ENCODE measurements at regions not wholly inside any gene's neighbourhood (a gene's known extent, or its start where the extent isn't known, plus 50 kb on each side); places are given as distances from the start of the nearest gene placed in this dataset.

DNA sequence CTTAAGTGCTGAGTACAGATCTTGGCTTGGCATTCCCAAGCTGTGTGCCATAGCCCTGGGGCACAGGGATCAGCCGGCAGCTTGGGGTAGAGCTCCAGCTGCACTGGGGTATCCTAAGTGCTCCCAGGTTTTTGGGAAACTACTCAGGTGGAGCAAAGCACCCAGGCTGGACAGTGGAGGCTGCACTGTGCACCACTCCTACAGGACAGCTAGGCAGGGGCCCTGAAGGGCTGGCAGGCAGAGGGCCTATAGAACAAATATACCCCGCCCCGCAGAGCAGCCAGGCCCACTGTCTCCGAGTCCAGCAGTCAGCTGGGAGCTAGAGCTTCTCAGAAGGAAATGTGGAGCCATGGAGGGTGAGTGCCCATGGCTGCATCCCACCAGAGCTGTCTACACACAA lies 691.7 kb upstream of the ADGRL2 start:
- no peak overlapping the region for H3K27ac ChIP-seq (ENCODE audit: low read depth in 2 of 2, low read length in 2 of 2)
- no peaks in the 10 kb centered on the region for H3K27me3 ChIP-seq (ENCODE audit: control insufficient read depth in 2 of 2, insufficient read depth in 2 of 2, low read length in 2 of 2)

GRCh38 chr1:81097860-81098259 lies 702.9 kb upstream of the ADGRL2 start:
- Histone ChIP-seq H3K4me1 (ENCODE audit: control insufficient read depth in 2 of 2, insufficient read depth in 2 of 2, low read length in 2 of 2) (no peaks in the 10 kb centered on the region), H3K9ac (ENCODE audit: low read depth in 1 of 2, low read length in 2 of 2) (no peak overlapping the region), H3K27me3 (ENCODE audit: control insufficient read depth in 2 of 2, insufficient read depth in 2 of 2, low read length in 2 of 2) (no peaks in the 10 kb centered on the region), H3K27ac (ENCODE audit: low read depth in 2 of 2, low read length in 2 of 2) (no peak overlapping the region), H3K36me3 (ENCODE audit: control insufficient read depth in 2 of 2, insufficient read depth in 2 of 2, low read length in 2 of 2) (no peaks in the 10 kb centered on the region), H3K4me3 (ENCODE audit: low read length in 2 of 2) (no peak overlapping the region), H3K9me3 (ENCODE audit: control insufficient read depth in 2 of 2, low read length in 2 of 2) (no peaks in the 10 kb centered on the region)

More for the DNA sequence above, 691.7 kb upstream of the ADGRL2 start:
- Histone ChIP-seq H3K36me3 (ENCODE audit: control insufficient read depth in 2 of 2, insufficient read depth in 2 of 2, low read length in 2 of 2) (no peaks in the 10 kb centered on the region), H3K4me3 (ENCODE audit: low read length in 2 of 2) (no peak overlapping the region), H3K9me3 (ENCODE audit: control insufficient read depth in 2 of 2, low read length in 2 of 2) (no peaks in the 10 kb centered on the region), H3K9ac (ENCODE audit: low read depth in 1 of 2, low read length in 2 of 2) (no peak overlapping the region), H3K4me1 (ENCODE audit: control insufficient read depth in 2 of 2, insufficient read depth in 2 of 2, low read length in 2 of 2) (no peaks in the 10 kb centered on the region)

DNA sequence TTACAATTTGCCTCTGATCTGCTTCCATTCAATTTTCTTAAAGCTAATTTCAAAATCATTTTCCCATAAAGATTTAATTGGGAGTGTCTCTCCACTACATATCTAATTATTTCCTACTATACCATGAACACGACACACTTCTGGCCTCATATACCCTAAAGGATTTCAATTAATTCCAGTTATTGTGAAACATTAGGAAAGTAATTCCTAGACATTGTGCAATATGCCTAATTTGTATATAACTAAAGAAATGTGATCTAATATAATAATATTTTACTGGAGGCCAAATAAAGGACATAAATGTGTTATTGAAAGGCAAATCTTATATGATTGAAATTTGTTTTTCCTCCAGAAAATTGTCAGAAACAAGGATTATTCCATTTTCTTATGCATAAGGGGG lies 727.2 kb upstream of the ADGRL2 start:
- Histone ChIP-seq H3K4me1 (ENCODE audit: control insufficient read depth in 2 of 2, insufficient read depth in 2 of 2, low read length in 2 of 2) (no peaks in the 10 kb centered on the region), H3K4me3 (ENCODE audit: low read length in 2 of 2) (no peak overlapping the region), H3K27me3 (ENCODE audit: control insufficient read depth in 2 of 2, insufficient read depth in 2 of 2, low read length in 2 of 2) (no peaks in the 10 kb centered on the region), H3K36me3 (ENCODE audit: control insufficient read depth in 2 of 2, insufficient read depth in 2 of 2, low read length in 2 of 2) (no peaks in the 10 kb centered on the region), H3K9me3 (ENCODE audit: control insufficient read depth in 2 of 2, low read length in 2 of 2) (no peaks in the 10 kb centered on the region), H3K9ac (ENCODE audit: low read depth in 1 of 2, low read length in 2 of 2) (no peak overlapping the region), H3K27ac (ENCODE audit: low read depth in 2 of 2, low read length in 2 of 2) (no peak overlapping the region)

DNA sequence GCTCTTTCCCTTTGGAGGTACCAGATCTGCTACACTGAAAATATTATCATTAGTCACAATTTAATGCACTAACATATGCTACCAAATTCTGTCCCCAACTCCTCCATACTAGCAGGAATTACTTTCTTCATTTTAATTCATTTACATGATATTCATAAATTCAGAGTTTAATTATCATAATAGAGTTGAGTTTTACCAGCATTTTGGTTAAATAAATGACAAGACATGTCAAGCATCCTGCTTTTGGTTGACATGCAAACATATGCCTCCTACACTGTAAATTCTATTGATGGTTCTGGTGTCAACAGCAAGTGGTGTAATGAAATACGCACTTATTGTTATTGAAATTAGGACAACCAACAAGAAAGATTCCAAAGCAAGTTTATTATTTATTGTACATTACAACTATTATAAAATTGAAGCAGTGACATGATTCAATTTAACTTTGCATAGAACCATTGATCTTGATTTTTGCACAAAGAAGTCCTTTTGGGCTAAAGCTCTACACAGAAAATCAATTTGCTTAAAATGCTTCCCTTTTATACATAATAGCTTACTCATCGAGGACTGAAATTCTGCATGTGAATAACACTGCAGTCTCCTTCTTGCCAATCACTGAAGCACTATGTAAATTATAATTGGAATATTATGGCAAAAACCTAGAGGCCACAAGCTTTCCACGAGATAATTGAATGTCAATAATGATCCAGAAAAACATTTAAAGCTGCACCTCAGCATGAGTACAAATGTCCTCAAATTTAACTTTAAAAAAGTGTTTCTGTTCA lies 728.6 kb upstream of the ADGRL2 start:
- no peak overlapping the region for H3K4me3 ChIP-seq (ENCODE audit: low read length in 2 of 2)
- H3K27me3 ChIP-seq (ENCODE audit: control insufficient read depth in 2 of 2, insufficient read depth in 2 of 2, low read length in 2 of 2), result no peaks in the 10 kb centered on the region
- no peak overlapping the region for H3K9ac ChIP-seq (ENCODE audit: low read depth in 1 of 2, low read length in 2 of 2)
- no peaks in the 10 kb centered on the region for H3K4me1 ChIP-seq (ENCODE audit: control insufficient read depth in 2 of 2, insufficient read depth in 2 of 2, low read length in 2 of 2)
- H3K9me3 ChIP-seq (ENCODE audit: control insufficient read depth in 2 of 2, low read length in 2 of 2), result no peaks in the 10 kb centered on the region
- no peaks in the 10 kb centered on the region for H3K36me3 ChIP-seq (ENCODE audit: control insufficient read depth in 2 of 2, insufficient read depth in 2 of 2, low read length in 2 of 2)
- no peak overlapping the region for H3K27ac ChIP-seq (ENCODE audit: low read depth in 2 of 2, low read length in 2 of 2)

DNA sequence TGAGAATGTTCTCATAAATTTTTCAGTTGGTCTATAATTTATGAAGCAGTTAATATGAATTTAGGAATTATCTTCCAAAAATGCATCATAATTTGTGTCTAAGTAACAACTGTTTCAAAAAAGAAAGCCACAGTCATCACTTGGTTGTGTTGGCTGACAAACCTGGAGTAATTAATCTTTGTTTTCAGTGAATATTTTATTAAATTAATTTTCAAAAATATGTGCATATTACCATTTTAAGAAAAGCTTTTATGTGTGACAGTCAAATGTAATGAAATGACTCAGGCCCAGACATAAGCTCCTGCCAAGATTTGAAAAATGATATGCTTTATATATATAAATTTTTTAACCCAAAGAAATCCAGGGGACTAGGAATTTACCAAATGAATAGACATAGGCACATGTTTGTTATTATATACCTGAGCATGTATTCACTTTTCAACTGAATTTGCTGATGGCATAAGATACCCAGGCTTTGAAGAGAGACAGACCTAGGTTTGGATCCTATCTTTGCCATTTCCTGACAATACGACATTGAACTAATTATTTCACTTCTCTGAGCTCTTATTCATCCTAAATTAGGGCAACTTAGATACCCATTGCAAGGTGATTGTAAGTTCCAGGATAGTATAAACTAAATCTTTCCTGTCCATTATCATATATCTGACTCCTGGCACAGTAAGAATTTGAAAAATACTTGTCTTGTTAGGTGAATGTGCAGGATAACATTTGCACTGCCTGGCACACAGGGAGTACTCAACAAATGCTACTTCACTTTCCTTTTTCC lies 729.5 kb upstream of the ADGRL2 start:
- H3K4me3 ChIP-seq (ENCODE audit: low read length in 2 of 2), result no peak overlapping the region
- no peaks in the 10 kb centered on the region for H3K9me3 ChIP-seq (ENCODE audit: control insufficient read depth in 2 of 2, low read length in 2 of 2)
- no peak overlapping the region for H3K9ac ChIP-seq (ENCODE audit: low read depth in 1 of 2, low read length in 2 of 2)
- no peak overlapping the region for H3K27ac ChIP-seq (ENCODE audit: low read depth in 2 of 2, low read length in 2 of 2)
- H3K4me1 ChIP-seq (ENCODE audit: control insufficient read depth in 2 of 2, insufficient read depth in 2 of 2, low read length in 2 of 2), result no peaks in the 10 kb centered on the region
- H3K36me3 ChIP-seq (ENCODE audit: control insufficient read depth in 2 of 2, insufficient read depth in 2 of 2, low read length in 2 of 2), result no peaks in the 10 kb centered on the region
- H3K27me3 ChIP-seq (ENCODE audit: control insufficient read depth in 2 of 2, insufficient read depth in 2 of 2, low read length in 2 of 2), result no peaks in the 10 kb centered on the region

DNA sequence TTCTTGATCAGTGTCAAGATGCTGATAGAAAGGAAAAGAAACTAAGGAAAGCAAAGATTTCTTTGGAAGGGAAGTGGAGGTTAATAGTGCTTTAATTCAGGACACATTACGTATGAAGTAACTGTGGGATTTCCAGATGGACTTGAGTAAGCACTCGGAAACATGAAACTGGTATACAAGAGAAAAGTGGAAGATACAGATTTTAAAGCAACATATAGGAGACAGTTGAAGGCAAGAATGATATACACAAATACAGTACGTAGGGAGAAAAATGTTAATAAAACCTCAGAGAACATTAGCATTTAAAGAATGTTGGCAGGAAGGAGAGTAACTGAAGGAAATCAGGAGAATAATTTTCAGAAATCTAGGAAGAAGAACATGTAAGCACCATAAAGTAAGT lies 730.9 kb upstream of the ADGRL2 start:
- H3K9ac ChIP-seq (ENCODE audit: low read depth in 1 of 2, low read length in 2 of 2), result no peak overlapping the region
- H3K9me3 ChIP-seq (ENCODE audit: control insufficient read depth in 2 of 2, low read length in 2 of 2), result no peaks in the 10 kb centered on the region

DNA sequence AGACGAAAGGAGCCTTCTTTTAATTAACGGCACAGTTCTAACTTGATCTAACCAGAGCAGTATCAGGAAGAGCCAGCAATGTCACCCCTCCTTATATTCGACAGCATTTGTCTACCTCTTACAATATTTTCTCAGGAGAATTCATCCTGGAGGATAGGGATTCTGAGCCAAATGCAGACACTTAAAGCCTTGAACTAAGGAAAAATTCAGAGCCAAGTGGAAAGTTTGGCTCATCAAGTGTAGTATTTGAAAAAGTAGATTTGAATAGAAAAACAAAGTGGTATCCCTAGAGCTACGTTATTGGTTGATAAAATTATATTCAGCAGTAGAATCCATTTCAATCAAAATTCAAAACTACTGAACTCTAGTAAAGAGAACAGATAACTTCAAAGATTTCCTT lies 732.0 kb upstream of the ADGRL2 start:
- Histone ChIP-seq H3K4me3 (ENCODE audit: low read length in 2 of 2) (no peak overlapping the region), H3K36me3 (ENCODE audit: control insufficient read depth in 2 of 2, insufficient read depth in 2 of 2, low read length in 2 of 2) (no peaks in the 10 kb centered on the region), H3K27me3 (ENCODE audit: control insufficient read depth in 2 of 2, insufficient read depth in 2 of 2, low read length in 2 of 2) (no peaks in the 10 kb centered on the region), H3K9ac (ENCODE audit: low read depth in 1 of 2, low read length in 2 of 2) (no peak overlapping the region), H3K27ac (ENCODE audit: low read depth in 2 of 2, low read length in 2 of 2) (no peak overlapping the region), H3K9me3 (ENCODE audit: control insufficient read depth in 2 of 2, low read length in 2 of 2) (no peaks in the 10 kb centered on the region), H3K4me1 (ENCODE audit: control insufficient read depth in 2 of 2, insufficient read depth in 2 of 2, low read length in 2 of 2) (no peaks in the 10 kb centered on the region)

More for the DNA sequence above, 730.9 kb upstream of the ADGRL2 start:
- Histone ChIP-seq H3K27ac (ENCODE audit: low read depth in 2 of 2, low read length in 2 of 2) (no peak overlapping the region), H3K4me1 (ENCODE audit: control insufficient read depth in 2 of 2, insufficient read depth in 2 of 2, low read length in 2 of 2) (no peaks in the 10 kb centered on the region), H3K27me3 (ENCODE audit: control insufficient read depth in 2 of 2, insufficient read depth in 2 of 2, low read length in 2 of 2) (no peaks in the 10 kb centered on the region), H3K36me3 (ENCODE audit: control insufficient read depth in 2 of 2, insufficient read depth in 2 of 2, low read length in 2 of 2) (no peaks in the 10 kb centered on the region), H3K4me3 (ENCODE audit: low read length in 2 of 2) (no peak overlapping the region)

DNA sequence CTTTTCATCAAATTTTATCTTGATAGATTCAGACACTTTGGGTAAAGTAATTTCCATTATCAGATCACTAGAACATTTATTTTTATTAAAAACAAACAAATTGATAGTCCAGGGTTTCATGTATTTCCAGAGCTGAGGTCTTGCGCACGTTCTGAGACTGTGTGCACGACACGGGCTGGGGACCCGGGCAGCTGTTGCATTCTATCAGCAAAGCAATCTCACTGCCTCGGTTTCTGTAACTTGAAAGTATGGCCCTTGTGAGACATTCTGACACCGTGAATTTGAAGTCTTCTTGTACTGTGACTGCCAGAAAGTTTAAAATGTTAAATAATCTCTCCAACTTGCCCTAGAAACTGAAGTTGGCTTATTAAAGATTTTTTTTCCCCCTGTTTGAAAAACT lies 746.9 kb upstream of the ADGRL2 start:
- Histone ChIP-seq H3K4me3 (ENCODE audit: low read length in 2 of 2) (no peak overlapping the region), H3K27me3 (ENCODE audit: control insufficient read depth in 2 of 2, insufficient read depth in 2 of 2, low read length in 2 of 2) (no peaks in the 10 kb centered on the region), H3K27ac (ENCODE audit: low read depth in 2 of 2, low read length in 2 of 2) (no peak overlapping the region), H3K9me3 (ENCODE audit: control insufficient read depth in 2 of 2, low read length in 2 of 2) (no peaks in the 10 kb centered on the region), H3K4me1 (ENCODE audit: control insufficient read depth in 2 of 2, insufficient read depth in 2 of 2, low read length in 2 of 2) (no peaks in the 10 kb centered on the region), H3K9ac (ENCODE audit: low read depth in 1 of 2, low read length in 2 of 2) (no peak overlapping the region), H3K36me3 (ENCODE audit: control insufficient read depth in 2 of 2, insufficient read depth in 2 of 2, low read length in 2 of 2) (no peaks in the 10 kb centered on the region)

GRCh38 chr1:81052162-81052561 lies 748.6 kb upstream of the ADGRL2 start:
- Histone ChIP-seq H3K9ac (ENCODE audit: low read depth in 1 of 2, low read length in 2 of 2) (no peak overlapping the region), H3K36me3 (ENCODE audit: control insufficient read depth in 2 of 2, insufficient read depth in 2 of 2, low read length in 2 of 2) (no peaks in the 10 kb centered on the region), H3K27me3 (ENCODE audit: control insufficient read depth in 2 of 2, insufficient read depth in 2 of 2, low read length in 2 of 2) (no peaks in the 10 kb centered on the region), H3K9me3 (ENCODE audit: control insufficient read depth in 2 of 2, low read length in 2 of 2) (no peaks in the 10 kb centered on the region), H3K4me1 (ENCODE audit: control insufficient read depth in 2 of 2, insufficient read depth in 2 of 2, low read length in 2 of 2) (no peaks in the 10 kb centered on the region), H3K4me3 (ENCODE audit: low read length in 2 of 2) (no peak overlapping the region), H3K27ac (ENCODE audit: low read depth in 2 of 2, low read length in 2 of 2) (no peak overlapping the region)

DNA sequence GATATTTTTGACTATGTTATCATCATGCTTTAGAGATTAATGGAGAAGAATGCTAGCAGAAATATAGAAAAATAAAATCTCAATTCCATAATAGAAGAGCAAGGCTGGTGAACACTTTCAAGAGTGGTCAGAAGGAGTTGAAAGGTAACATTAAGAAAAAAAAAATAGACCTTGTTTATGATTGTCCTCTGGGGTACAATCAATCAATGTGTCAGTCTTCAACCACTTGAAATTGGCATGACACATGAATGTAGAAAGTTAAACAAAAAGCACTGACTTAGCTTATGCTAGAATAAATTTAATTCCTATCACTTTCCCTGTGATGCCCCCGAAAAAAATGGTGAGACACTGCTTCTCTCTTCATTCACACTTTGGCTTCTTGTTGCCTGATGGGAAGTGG lies 750.3 kb upstream of the ADGRL2 start:
- no peak overlapping the region for H3K9ac ChIP-seq (ENCODE audit: low read depth in 1 of 2, low read length in 2 of 2)
- H3K4me3 ChIP-seq (ENCODE audit: low read length in 2 of 2), result no peak overlapping the region
- H3K27me3 ChIP-seq (ENCODE audit: control insufficient read depth in 2 of 2, insufficient read depth in 2 of 2, low read length in 2 of 2), result no peaks in the 10 kb centered on the region

More for the DNA sequence above, 750.3 kb upstream of the ADGRL2 start:
- H3K27ac ChIP-seq (ENCODE audit: low read depth in 2 of 2, low read length in 2 of 2), result no peak overlapping the region
- no peaks in the 10 kb centered on the region for H3K36me3 ChIP-seq (ENCODE audit: control insufficient read depth in 2 of 2, insufficient read depth in 2 of 2, low read length in 2 of 2)
- H3K9me3 ChIP-seq (ENCODE audit: control insufficient read depth in 2 of 2, low read length in 2 of 2), result no peaks in the 10 kb centered on the region
- H3K4me1 ChIP-seq (ENCODE audit: control insufficient read depth in 2 of 2, insufficient read depth in 2 of 2, low read length in 2 of 2), result no peaks in the 10 kb centered on the region
